ES-I3 (cell line): ENCODE measurements at regions not wholly inside any gene's neighbourhood (a gene's known extent, or its start where the extent isn't known, plus 50 kb on each side); places are given as distances from the start of the nearest gene placed in this dataset.

Source experiments
- H3K36me3 ChIP-seq: 2 replicates; pipeline ENCODE4 v1.6.1; 2013; ENCODE audit warnings: mild to moderate bottlenecking, low read length, control low read depth, moderate library complexity; ENCODE audit not compliant: insufficient read depth
- H3K4me1 ChIP-seq: 2 replicates; pipeline ENCODE4 v1.6.1; 2013; ENCODE audit warnings: mild to moderate bottlenecking, control low read depth, low read length; ENCODE audit not compliant: insufficient read depth
- H3K9ac ChIP-seq: 2 replicates; pipeline ENCODE4 v1.6.1; 2013; ENCODE audit warnings: low read depth, mild to moderate bottlenecking, low read length, moderate library complexity
- H3K9me3 ChIP-seq: 2 replicates; pipeline ENCODE4 v1.6.1; 2013; ENCODE audit warnings: mild to moderate bottlenecking, low read length, moderate library complexity; ENCODE audit not compliant: control insufficient read depth, insufficient read depth

GRCh38 chr3:11089931-11090330 lies 64.4 kb upstream of the HRH1 start:
- H3K36me3 ChIP-seq: no peaks in the 10 kb centered on the region
- no peak overlapping the region for H3K9ac ChIP-seq
- H3K9me3 ChIP-seq: no peaks in the 10 kb centered on the region
- no peaks in the 10 kb centered on the region for H3K4me1 ChIP-seq

- H3K9me3 ChIP-seq: no peaks in the 10 kb centered on the region
- no peaks in the 10 kb centered on the region for H3K36me3 ChIP-seq
- H3K9ac ChIP-seq: no peak overlapping the region
- no peaks in the 10 kb centered on the region for H3K4me1 ChIP-seq
Measured at GRCh38 chr3:11090551-11090950, 63.7 kb upstream of the HRH1 start.

DNA sequence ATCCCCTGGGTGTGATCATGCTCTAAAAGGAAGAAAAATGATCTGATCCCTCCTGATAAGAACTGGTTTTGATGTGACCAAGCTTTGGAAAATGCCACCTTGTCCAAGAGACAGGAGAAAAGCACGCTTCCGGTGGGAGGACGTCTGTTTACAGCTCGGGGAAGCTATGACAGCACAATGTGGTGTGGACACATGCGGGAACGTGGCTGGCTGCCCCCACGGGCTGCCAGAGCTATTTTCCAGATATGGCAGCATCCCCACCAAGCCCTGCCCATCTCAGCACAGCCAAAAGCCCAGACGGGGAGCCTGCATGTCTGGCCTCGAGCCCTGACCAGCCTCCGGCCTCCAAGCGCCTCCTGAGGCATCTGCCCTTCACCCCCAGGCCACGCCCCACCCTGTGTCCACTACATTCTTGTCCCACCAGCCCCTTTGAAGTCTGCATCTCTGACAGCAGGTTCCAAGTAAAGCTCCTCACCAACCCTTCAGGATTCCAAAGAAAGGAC lies 63.2 kb upstream of the HRH1 start:
- Histone ChIP-seq H3K4me1 (no peaks in the 10 kb centered on the region), H3K9me3 (no peaks in the 10 kb centered on the region), H3K9ac (no peak overlapping the region), H3K36me3 (no peaks in the 10 kb centered on the region)

DNA sequence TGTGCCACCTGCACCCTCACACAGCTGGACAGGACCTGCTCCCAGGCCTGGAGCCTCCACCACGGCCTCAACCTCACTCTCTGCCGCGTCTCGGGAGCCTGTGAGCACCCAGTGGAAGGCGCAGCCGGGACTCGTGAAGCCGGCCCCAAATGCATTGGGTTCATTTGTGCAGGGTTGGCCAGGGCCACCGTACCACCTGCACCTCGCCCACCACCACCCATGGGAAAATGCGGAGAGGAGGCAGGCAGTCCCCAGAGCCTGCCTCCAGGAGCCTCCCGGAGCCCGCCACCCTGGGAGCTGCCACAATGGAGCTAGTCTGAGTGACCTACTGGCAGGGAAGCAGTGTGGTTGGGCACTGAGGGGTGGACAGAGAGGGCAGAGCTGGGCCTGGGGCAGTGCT lies 62.5 kb upstream of the HRH1 start:
- Histone ChIP-seq H3K9me3 (no peaks in the 10 kb centered on the region), H3K4me1 (no peaks in the 10 kb centered on the region)

DNA sequence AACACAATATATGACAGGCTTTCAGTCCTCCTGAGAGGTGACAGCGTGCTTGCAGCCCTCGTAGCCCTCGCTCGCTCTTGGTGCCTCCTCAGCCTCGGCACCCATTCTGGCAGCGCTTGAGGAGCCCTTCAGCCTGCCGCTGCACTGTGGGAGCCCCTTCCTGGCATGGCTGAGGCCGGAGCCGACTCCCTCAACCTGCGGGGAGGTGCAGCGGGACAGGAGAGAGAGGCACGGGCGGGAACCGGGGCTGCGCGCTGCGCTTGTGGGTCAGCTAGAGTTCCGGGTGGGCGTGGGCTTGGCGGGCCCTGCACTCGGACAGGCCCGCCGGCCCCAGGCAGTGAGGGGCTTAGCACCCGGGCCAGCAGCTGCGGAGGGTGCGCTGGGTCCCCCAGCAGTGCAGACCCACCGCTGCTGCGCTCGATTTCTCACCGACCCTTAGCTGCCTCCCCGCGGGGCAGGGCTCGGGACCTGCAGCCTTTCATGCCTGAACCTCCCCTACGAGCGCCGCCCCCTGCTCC lies 60.4 kb upstream of the HRH1 start:
- H3K9me3 ChIP-seq: no peaks in the 10 kb centered on the region
- H3K9ac ChIP-seq: no peak overlapping the region
- H3K36me3 ChIP-seq: no peaks in the 10 kb centered on the region
- no peaks in the 10 kb centered on the region for H3K4me1 ChIP-seq

More for the DNA sequence above, 62.5 kb upstream of the HRH1 start:
- no peak overlapping the region for H3K9ac ChIP-seq
- no peaks in the 10 kb centered on the region for H3K36me3 ChIP-seq

GRCh38 chr3:11095932-11096265 lies 58.4 kb upstream of the HRH1 start:
- Histone ChIP-seq H3K9ac (peak overlapping the region; percentile 39; the same call in 1 of the 2 replicates), H3K9me3 (no peaks in the 10 kb centered on the region), H3K36me3 (no peaks in the 10 kb centered on the region), H3K4me1 (no peaks in the 10 kb centered on the region)

DNA sequence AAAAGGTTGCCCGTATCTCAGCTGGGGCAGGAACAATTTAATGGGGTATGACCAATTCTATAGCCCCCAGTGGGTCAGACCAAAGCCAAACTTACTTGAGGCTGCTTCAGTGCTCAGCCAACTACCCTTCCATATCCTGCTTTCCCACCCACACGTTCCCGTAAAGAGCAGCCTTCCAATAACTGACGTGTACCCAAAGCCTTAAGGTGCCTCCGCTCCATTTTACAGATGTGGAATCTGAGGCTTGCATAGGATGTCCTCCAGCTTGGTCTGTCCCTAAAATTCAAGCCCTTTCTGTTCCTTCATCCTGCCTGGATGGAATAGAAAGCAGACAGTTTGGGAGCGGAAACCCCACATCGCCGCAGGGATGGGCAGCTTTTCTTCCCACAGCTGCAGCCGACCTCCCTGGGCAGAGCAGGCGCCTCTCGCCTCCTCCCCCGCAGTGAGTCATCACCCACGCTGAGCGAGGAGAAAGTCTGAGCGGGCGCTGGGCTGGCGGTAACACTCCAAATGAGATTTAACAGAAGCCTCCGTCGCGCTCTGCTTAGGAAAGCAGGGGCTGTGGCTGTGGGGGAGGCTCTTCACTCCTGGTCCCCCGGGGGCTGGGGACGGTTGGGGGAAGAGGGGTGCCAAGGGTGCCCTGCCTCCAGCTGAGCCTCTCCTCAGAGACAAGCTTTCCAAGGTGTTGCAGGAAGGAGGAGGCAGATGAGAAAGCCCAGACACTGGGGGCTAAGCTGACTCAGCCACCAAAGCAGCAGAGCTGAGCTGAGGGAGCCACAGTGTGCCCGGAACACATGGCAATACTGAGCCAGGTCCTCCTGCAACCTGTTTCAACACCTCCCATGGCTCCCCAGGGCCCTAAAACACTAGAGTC lies 57.8 kb upstream of the HRH1 start:
- no peaks in the 10 kb centered on the region for H3K9me3 ChIP-seq
- no peaks in the 10 kb centered on the region for H3K36me3 ChIP-seq
- peak overlapping the region; percentile 39; the same call in 1 of the 2 replicates for H3K9ac ChIP-seq
- H3K4me1 ChIP-seq: no peaks in the 10 kb centered on the region

- Histone ChIP-seq H3K4me1 (no peaks in the 10 kb centered on the region), H3K9me3 (no peaks in the 10 kb centered on the region), H3K9ac (no peak overlapping the region), H3K36me3 (no peaks in the 10 kb centered on the region)
Measured at GRCh38 chr3:11099306-11099705, 55.0 kb upstream of the HRH1 start.
